HG03095 (cell line): ENCODE measurements at regions not wholly inside any gene's neighbourhood (a gene's known extent, or its start where the extent isn't known, plus 50 kb on each side); places are given as distances from the start of the nearest gene placed in this dataset.

Source experiments
- ATAC-seq: cut with Tn5 transposase; IDR thresholded peaks from one replicate; pipeline ENCODE4 v1.9.1; 2021; ENCODE audit warnings: moderate library complexity; ENCODE audit not compliant: unreplicated experiment

DNA sequence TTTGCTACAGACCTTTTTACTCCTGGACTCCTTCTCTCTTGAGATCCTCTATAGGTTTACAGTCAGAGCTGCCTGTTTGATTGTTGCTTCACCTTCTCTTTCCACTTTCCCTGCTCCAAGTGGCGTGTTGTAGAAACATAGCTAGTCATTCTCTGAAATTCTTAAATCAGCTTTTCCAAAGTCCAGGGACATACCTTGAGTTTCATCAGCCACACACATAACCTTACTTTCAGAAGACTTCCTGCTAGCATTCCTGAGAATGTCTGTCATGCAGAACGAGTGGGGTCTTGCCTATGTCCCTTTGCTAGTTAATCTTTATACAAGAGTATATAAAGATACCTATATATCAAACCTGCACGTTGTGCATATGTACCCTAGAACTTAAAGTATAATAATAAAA is 230.3 kb upstream of the ZNF462 start:
- ATAC-seq = no peak

GRCh38 chr9:106634183-106634582 is 228.8 kb upstream of the ZNF462 start:
- ATAC-seq = no peak

GRCh38 chr9:106634641-106635040 is 228.3 kb upstream of the ZNF462 start:
- ATAC-seq = no peak

DNA sequence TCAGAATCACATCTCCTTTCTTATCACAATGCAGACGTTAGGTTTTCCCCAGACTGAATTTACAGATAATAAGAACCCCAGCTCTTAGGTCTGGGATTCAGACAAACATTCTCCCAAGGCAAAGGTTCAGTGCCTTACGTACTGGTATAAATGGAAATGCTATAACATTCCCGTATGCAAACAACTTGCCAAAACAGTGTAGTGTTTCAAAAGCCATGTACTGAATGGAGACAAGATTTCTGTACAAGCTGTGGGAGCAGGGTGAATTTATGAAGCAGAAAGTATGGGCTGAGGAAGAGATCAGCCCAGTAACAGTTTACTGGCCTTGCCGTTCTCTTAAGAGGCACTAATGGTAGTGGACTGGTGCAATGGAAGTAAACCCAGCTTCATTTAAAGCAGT is 225.5 kb upstream of the ZNF462 start:
- no peak for ATAC-seq

DNA sequence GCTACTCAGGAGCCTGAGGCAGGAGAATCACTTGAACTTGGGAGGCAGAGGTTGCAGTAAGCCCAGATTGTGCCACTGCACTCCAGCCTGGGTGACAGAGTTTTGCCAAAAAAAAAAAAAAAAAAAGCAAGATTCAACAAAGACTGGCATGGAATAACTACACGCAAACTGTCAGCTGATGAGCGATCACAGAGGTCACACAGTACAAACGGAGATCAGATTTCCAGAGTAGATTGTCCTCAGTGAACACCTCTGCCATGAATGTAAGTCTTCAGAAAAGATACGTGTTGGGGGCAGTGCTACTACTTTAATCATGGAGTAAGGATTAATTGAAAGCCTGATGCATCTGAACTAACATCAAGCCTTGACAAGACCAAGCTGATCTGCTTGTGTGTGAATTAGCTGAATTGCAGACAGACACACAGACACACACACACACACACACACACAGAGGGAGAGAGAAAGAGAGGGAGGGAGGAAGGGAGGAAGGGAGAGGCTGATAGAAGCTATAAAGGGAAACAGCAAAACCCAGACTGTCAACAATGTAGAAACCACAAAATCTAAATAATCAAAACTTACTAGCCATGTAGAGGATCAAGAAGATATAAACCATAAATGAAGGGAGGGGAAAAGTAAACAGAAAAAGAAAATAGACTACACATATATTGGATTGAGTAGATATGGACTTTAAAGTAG is 222.9 kb upstream of the ZNF462 start:
- ATAC-seq = no peak

GRCh38 chr9:106643211-106643930 is 219.6 kb upstream of the ZNF462 start:
- ATAC-seq = no peak

DNA sequence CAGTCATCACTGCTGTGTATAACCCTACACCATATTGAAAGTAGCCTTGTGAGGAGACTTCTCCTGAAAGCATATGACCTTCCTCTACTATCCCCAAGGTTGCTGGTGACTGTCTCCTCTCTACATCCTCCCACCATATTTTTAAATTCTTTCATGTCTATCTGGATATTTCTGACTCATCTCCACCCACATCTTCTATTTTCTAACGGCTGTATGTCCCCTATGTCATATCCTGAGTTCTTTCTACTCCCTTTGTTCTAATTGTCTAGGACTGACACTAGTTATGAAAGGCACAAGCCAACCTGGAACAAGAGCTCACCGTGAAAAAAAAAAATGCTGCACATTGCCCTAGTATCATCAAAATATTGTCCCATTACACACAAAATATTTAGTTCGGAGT is 218.3 kb upstream of the ZNF462 start:
- ATAC-seq = no peak

DNA sequence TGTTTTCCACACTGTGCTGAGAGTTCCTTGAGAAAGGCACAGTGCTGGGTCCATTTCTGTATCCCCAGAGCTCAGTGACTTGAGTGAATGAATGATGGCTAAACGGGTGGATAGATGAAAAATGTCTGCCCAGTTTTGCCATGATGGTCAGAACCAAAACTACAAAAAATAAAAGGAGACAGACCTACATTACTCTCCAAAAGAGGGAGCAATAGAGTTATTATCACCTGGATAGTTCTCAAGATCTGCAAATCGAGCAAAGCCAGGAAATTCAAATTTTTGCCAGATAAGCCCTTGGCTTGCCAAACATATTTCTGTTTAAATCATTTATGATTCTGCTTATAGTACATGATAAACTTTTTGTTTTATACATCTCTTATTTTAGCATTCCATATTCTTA is 214.2 kb upstream of the ZNF462 start:
- no peak for ATAC-seq

GRCh38 chr9:106649664-106650063 is 213.3 kb upstream of the ZNF462 start:
- ATAC-seq = no peak

- no peak for ATAC-seq
Measured at GRCh38 chr9:106653213-106653612, 209.8 kb upstream of the ZNF462 start.

- ATAC-seq = no peak
Measured at GRCh38 chr9:106655966-106656365, 207.0 kb upstream of the ZNF462 start.

- ATAC-seq = no peak
Measured at GRCh38 chr9:106657926-106658325, 205.0 kb upstream of the ZNF462 start.

- no peak for ATAC-seq
Measured at GRCh38 chr9:106668534-106668933, 194.4 kb upstream of the ZNF462 start.

DNA sequence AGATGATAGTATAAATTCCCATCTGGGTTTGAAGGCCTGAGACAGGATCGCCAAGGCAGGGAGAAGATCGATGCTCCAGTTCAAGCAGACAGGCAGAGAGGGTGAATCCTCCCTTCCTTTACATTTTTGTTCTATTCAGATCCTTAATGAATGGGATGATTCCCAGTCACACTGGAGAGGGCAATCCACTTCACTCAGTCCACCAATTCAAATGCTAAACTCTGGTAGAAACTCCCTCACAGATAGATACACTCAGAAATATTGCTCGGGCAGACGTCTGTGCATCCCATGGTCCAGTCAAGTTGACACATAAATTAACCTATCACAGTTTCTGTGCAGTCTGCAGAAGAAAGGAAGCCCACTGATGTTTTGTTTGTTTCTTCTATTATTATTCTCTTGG is 193.1 kb upstream of the ZNF462 start:
- ATAC-seq = no peak

- ATAC-seq = no peak
Measured at GRCh38 chr9:106670418-106670817, 192.5 kb upstream of the ZNF462 start.

- ATAC-seq = no peak
Measured at GRCh38 chr9:106675780-106676179, 187.2 kb upstream of the ZNF462 start.

DNA sequence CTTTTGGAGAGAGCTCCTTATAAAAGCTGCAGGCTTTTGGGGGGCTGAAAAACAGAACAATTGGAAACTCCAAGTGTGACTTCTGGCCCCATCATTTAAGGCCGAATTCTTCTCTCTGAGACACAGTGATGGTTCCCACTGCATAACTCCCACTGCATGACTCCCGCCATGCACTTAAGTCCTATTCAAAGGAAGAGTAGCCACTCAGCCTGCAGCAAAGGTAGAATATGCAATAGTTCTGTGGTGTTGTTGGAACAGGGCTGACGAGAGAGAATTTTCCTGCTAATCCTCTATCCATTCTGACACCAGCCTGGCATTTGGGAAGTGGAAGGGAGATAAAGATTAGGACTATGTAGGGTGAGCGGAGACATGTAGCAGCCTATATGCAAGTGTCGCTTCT is 185.6 kb upstream of the ZNF462 start:
- ATAC-seq = no peak

DNA sequence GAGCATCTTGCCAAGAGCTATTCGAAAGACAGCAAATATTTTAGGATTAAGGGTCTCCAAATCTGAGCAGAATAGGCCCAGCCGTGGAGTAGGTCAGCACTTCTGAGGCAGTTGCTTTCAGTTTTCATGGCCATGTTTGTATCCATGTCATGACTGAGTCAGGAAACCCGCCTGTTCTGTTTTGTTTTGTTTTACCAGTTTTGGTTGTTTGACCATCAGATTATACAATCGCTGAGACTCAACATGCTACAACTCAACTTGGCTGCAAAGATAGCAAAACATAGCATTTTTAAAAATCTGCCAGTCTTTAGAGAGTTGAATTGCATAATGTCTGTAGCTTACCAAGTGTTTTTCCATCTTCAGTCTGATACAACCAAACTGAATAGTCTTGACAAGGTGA is 185.1 kb upstream of the ZNF462 start:
- ATAC-seq = no peak

- ATAC-seq = no peak
Measured at GRCh38 chr9:106678273-106678672, 184.7 kb upstream of the ZNF462 start.

DNA sequence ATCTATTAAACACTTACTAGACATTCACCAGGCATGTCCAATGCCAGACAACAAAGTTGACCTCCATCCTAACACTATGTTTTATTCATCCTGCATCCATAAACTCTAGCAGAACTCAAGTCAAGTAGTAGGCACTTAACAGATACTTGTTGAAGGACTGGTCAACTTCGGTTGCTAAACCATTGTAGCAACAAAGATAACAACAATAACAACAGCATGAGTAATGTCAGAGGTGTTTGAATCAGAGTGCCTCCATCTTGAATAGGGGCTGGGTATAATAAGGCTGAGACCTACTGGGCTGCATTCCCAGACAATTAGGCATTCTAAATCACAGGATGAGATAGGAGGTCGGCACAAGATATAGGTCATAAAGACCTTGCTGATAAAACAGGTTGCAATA is 180.5 kb upstream of the ZNF462 start:
- no peak for ATAC-seq

DNA sequence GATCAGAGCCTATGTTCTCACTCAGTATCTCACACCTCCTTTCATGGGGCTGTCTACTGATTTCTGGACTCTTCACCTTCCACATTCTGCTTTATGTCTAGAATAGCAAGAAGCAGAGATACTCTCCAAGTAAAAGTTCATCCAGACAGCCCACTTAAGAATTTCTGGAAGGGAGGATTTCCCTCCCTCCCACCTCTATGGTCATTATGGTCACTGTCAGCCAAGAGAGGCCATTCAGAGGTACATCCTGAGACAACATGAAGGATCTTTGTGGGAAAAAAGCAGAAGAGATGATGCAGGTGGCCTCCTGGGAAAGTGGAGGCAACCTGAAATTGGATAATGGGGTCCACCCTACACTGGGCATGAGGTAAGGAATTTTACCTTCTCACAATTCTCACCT is 179.5 kb upstream of the ZNF462 start:
- ATAC-seq = no peak

GRCh38 chr9:106684940-106685695 is 177.8 kb upstream of the ZNF462 start:
- ATAC-seq = no peak
